MG63 (cell line): ENCODE measurements at regions not wholly inside any gene's neighbourhood (a gene's known extent, or its start where the extent isn't known, plus 50 kb on each side); places are given as distances from the start of the nearest gene placed in this dataset.
"Not testable (repeated sequence)": the region's sequence is repeated elsewhere in the genome, so short reads cannot be mapped to it uniquely, and the experiment has no call there.

Source experiments
- DNase-seq: peaks from one replicate; pipeline ENCODE4 v3.0.0-alpha.2; 2020
- H3K27me3 ChIP-seq: fragments of 250-450 bp; sonication (Bioruptor Pico); 2 replicates; pipeline ENCODE4 v1.5.1; 2020; ENCODE audit warnings: mild to moderate bottlenecking, moderate library complexity
- H3K36me3 ChIP-seq: fragments of 250-450 bp; sonication (Bioruptor Pico); 2 replicates; pipeline ENCODE4 v1.5.1; 2020; ENCODE audit warnings: mild to moderate bottlenecking, moderate library complexity
- H3K4me3 ChIP-seq: fragments of 250-450 bp; sonication (Bioruptor Pico); 2 replicates; pipeline ENCODE4 v1.5.1; 2020; ENCODE audit warnings: mild to moderate bottlenecking, moderate library complexity
- H3K9me3 ChIP-seq: fragments of 250-450 bp; sonication (Bioruptor Pico); 2 replicates; pipeline ENCODE4 v1.5.1; 2020; ENCODE audit warnings: mild to moderate bottlenecking, moderate library complexity

DNA sequence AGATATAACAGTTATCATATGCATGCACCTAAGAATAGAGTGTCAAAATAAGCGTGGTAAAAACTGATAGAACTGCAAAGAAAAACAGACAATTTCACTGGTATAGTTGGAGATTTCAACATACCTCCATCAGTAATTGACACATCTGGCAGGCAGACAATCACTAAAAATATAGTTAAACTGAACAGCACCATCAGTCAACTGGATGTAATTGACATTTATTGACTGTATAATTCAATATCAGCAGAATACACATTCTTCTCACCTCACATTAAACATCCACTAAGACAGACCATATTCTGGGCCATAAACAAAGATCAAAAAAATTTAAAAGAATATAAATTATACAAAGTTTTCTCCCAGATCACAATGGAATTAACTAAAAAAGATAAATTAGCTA is 378.5 kb upstream of the RGPD4 start:
- Histone ChIP-seq H3K36me3 (no peaks in the 10 kb centered on the region), H3K9me3 (no peaks in the 10 kb centered on the region), H3K4me3 (no peak overlapping the region), H3K27me3 (no peaks in the 10 kb centered on the region)
- no peak for DNase-seq

GRCh38 chr2:107461301-107461700 is 365.4 kb upstream of the RGPD4 start:
- Histone ChIP-seq H3K36me3 (no peaks in the 10 kb centered on the region), H3K27me3 (no peaks in the 10 kb centered on the region), H3K9me3 (no peaks in the 10 kb centered on the region), H3K4me3 (no peak overlapping the region)
- DNase-seq, result no peak

DNA sequence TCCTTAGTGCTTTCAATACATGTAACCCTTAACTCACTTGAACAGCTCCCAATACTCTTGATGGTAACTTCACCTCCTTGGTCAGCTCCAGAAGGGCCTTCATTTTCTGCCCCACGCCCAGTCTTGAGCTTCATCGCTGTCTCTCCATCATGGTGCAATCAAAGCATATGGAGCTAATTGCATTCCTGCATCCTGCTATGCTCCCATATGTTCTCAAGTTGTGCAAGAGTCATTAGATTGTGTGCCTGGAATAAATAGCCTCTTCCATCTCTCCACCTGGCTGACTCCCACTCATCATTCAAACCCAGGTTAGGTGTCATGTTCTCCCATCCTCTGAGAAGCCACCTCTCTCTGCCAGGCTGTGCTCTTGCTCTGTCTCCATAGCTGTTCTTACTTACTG is 364.5 kb upstream of the RGPD4 start:
- H3K4me3 ChIP-seq, result no peak overlapping the region
- no peaks in the 10 kb centered on the region for H3K9me3 ChIP-seq
- no peaks in the 10 kb centered on the region for H3K36me3 ChIP-seq
- H3K27me3 ChIP-seq, result no peaks in the 10 kb centered on the region
- no peak for DNase-seq

- H3K4me3 ChIP-seq, result no peak overlapping the region
- H3K9me3 ChIP-seq, result no peaks in the 10 kb centered on the region
- no peaks in the 10 kb centered on the region for H3K36me3 ChIP-seq
- DNase-seq, result no peak
- H3K27me3 ChIP-seq, result no peaks in the 10 kb centered on the region
Observed at GRCh38 chr2:107466241-107466640, 360.5 kb upstream of the RGPD4 start.

GRCh38 chr2:107466984-107467773 is 359.5 kb upstream of the RGPD4 start:
- Histone ChIP-seq H3K4me3 (no peak overlapping the region), H3K36me3 (no peaks in the 10 kb centered on the region), H3K27me3 (no peaks in the 10 kb centered on the region), H3K9me3 (no peaks in the 10 kb centered on the region)
- no peak for DNase-seq

DNA sequence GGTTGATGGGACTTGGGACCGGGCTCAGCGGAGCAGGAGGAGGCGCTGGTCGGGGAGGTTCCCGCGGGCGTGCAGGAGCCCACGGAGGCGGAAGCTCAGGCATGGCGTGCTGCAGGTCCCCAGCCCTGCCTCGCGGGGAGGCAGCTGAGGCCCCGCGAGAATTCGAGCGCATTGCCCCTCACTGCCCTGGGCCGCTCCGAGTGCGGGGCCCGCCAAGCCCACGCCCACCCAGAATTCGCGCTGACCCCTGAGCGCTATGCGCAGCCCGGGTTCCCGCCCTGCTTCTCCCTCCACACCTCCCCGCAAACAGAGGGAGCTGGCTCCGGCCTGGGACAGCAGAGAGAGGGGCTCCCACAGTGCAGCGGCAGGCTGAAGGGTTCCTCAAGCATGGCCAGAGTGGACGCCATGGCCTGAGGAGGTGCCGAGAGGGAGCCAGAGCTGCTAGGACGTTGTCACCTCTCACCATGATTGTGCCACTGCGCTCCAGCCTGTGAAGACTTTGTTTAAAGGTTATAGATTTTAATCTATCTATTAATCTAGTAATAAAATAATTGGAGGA is 357.2 kb upstream of the RGPD4 start:
- no peaks in the 10 kb centered on the region for H3K36me3 ChIP-seq
- DNase-seq, result no peak
- no peaks in the 10 kb centered on the region for H3K9me3 ChIP-seq
- H3K27me3 ChIP-seq, result no peaks in the 10 kb centered on the region
- no peak overlapping the region for H3K4me3 ChIP-seq

GRCh38 chr2:107473150-107473549 is 353.5 kb upstream of the RGPD4 start:
- Histone ChIP-seq H3K27me3 (no peaks in the 10 kb centered on the region), H3K36me3 (no peaks in the 10 kb centered on the region), H3K4me3 (no peak overlapping the region), H3K9me3 (no peaks in the 10 kb centered on the region)
- DNase-seq, result no peak

DNA sequence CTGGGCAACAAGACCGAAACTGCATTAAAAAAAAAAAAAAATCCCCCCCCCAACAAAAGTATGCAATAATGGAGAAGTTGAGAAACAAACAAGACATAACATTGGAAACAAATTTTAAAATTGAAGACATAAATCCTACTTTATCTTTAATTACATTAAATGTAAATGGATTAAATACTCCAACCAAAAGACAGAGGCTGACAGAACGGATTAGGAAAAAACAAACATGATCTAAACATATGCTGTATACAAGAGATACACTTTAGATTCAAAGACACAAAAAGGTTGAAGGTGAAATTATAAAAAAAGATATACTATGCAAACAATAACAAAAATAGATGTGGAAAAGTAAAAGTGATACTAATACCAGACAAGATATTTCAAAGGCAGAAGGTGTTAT is 350.8 kb upstream of the RGPD4 start:
- Histone ChIP-seq H3K27me3 (no peaks in the 10 kb centered on the region), H3K9me3 (no peaks in the 10 kb centered on the region), H3K4me3 (no peak overlapping the region), H3K36me3 (no peaks in the 10 kb centered on the region)
- DNase-seq, result no peak

GRCh38 chr2:107502539-107502938 is 324.2 kb upstream of the RGPD4 start:
- DNase-seq, result no peak
- H3K9me3 ChIP-seq, result no peaks in the 10 kb centered on the region
- H3K36me3 ChIP-seq, result no peaks in the 10 kb centered on the region
- H3K4me3 ChIP-seq, result no peak overlapping the region
- no peaks in the 10 kb centered on the region for H3K27me3 ChIP-seq

DNA sequence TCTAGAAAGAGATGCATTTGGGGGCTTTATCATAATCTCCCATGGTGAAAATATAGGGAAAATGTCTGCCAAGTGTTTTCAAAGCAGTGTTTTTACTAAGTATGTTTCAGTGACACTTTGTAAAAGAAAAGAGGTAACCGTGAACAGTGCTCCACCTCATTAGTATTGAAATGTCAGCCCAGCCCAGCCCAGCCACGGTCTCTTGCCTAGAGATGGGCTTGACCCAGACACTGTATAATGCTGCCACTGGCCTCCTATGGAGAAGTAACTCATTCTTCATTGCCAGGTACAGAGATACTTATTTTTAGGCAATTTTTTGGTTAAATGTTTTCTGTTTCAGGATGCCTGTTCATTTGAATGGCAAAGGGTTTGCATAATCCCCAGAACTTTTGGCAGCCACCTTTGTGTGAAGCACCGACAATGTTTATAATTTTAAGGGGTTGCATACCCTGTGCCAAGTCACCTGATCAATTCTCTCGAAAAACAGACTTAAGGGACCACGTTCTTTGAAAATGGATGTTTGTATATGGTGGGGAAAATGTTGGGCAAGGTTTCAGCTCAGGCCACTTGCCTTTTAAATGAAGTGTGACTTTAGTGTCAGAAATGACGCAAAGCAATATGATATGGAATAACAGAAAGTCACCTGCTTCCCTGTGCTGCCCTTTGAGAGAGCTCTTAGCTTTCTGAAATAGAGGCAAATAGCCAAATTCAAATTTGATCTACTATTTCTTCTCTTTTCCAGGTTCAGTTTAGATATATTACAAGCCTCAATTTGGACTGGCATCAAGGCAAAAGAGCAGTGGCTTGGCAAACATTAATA is 314.5 kb upstream of the RGPD4 start:
- Histone ChIP-seq H3K27me3 (no peaks in the 10 kb centered on the region), H3K36me3 (no peaks in the 10 kb centered on the region), H3K9me3 (no peaks in the 10 kb centered on the region), H3K4me3 (no peak overlapping the region)
- DNase-seq, result no peak

GRCh38 chr2:107525406-107525805 is 301.3 kb upstream of the RGPD4 start:
- DNase-seq, result peak; percentile 5
- Histone ChIP-seq H3K36me3 (no peaks in the 10 kb centered on the region), H3K27me3 (no peaks in the 10 kb centered on the region)

DNA sequence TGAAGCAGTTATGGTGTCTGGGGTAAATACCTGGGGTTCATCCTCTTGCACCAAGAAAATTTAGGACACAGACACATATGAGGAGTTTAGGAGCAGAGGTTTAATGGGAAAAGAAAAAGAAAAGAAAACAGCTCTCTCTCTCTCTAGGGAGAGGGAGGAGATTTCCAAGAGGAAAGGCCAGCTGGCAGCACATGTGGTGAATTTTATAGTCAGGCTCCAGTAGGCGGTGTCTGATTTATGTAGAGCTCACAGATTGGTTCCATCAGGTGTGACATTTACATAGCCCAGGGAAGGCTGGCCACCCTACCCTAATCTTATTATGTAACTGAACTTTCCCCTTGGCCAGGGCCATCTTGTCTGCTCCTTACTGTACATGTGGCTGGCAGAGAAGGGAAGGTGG is 297.5 kb upstream of the RGPD4 start:
- H3K4me3 ChIP-seq, result no peak overlapping the region
- H3K9me3 ChIP-seq, result peaks cover 11% of the 10 kb centered on the region; the same call in 1 of the 2 replicates
- H3K36me3 ChIP-seq, result no peaks in the 10 kb centered on the region
- DNase-seq, result peak; percentile 48
- no peaks in the 10 kb centered on the region for H3K27me3 ChIP-seq

More at GRCh38 chr2:107525406-107525805, 301.3 kb upstream of the RGPD4 start:
- Histone ChIP-seq H3K9me3 (peaks cover 11% of the 10 kb centered on the region; the same call in 1 of the 2 replicates), H3K4me3 (no peak overlapping the region)

DNA sequence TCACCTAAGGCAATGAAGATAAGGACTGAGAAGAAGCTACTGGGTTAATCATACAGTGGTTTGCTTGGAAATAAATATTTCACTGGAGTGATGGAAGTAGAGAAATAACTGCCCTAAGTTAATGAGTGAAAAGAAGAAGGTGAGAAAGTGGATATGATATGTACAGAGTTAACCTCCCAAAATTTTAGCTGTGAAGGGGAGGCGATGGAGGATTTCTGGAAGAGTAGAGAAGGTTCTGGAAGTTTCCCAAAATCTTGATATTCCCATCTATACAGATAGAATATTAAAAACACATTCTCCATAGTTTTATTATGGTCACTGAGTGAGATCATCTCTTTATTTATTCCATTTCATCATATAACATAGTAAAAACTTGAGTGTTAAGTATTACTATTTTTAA is 296.6 kb upstream of the RGPD4 start:
- Histone ChIP-seq H3K4me3 (no peak overlapping the region), H3K9me3 (peaks cover 11% of the 10 kb centered on the region; the same call in 1 of the 2 replicates), H3K27me3 (no peaks in the 10 kb centered on the region), H3K36me3 (no peaks in the 10 kb centered on the region)
- no peak for DNase-seq

- DNase-seq, result no peak
- Histone ChIP-seq H3K27me3 (no peaks in the 10 kb centered on the region), H3K4me3 (no peak overlapping the region), H3K36me3 (no peaks in the 10 kb centered on the region), H3K9me3 (no peaks in the 10 kb centered on the region)
Observed at GRCh38 chr2:107534926-107535325, 291.8 kb upstream of the RGPD4 start.

- H3K4me3 ChIP-seq, H3K27me3 ChIP-seq, H3K36me3 ChIP-seq, DNase-seq, H3K9me3 ChIP-seq: not testable (repeated sequence)
Observed at GRCh38 chr2:107535905-107536689, 290.6 kb upstream of the RGPD4 start.

GRCh38 chr2:107542314-107542740 is 284.4 kb upstream of the RGPD4 start:
- H3K36me3 ChIP-seq, result no peaks in the 10 kb centered on the region
- no peak for DNase-seq
- H3K4me3 ChIP-seq, result no peak overlapping the region
- H3K27me3 ChIP-seq, result peaks cover 3% of the 10 kb centered on the region; the same call in 1 of the 2 replicates
- no peaks in the 10 kb centered on the region for H3K9me3 ChIP-seq

GRCh38 chr2:107543793-107544192 is 282.9 kb upstream of the RGPD4 start:
- Histone ChIP-seq H3K9me3 (no peaks in the 10 kb centered on the region), H3K4me3 (no peak overlapping the region), H3K36me3 (no peaks in the 10 kb centered on the region), H3K27me3 (peaks cover 3% of the 10 kb centered on the region; the same call in 1 of the 2 replicates)
- no peak for DNase-seq
